Endodermal cell (in vitro differentiated cells): ENCODE measurements at regions not wholly inside any gene's neighbourhood (a gene's known extent, or its start where the extent isn't known, plus 50 kb on each side); places are given as distances from the start of the nearest gene placed in this dataset.

Experiments used
- DNase-seq: peaks from one replicate; pipeline ENCODE4 v3.0.0-alpha.2; 2017
- H3K27ac ChIP-seq: 2 replicates; pipeline ENCODE4 v1.5.1; 2013; ENCODE audit warnings: mild to moderate bottlenecking, low read depth, low read length, moderate library complexity
- H3K27me3 ChIP-seq: 2 replicates; pipeline ENCODE4 v1.6.1; 2013; ENCODE audit warnings: mild to moderate bottlenecking, low read length, moderate library complexity; ENCODE audit not compliant: insufficient read depth, control insufficient read depth, poor library complexity, severe bottlenecking
- H3K36me3 ChIP-seq: 2 replicates; pipeline ENCODE4 v1.7.0; 2013; ENCODE audit warnings: mild to moderate bottlenecking, low read length, moderate library complexity; ENCODE audit not compliant: control insufficient read depth, insufficient read depth
- H3K4me1 ChIP-seq: one replicate; pipeline ENCODE4 v1.7.0; 2013; ENCODE audit warnings: low read length; ENCODE audit not compliant: control insufficient read depth, insufficient read depth
- H3K4me3 ChIP-seq: 2 replicates; pipeline ENCODE4 v1.5.1; 2013; ENCODE audit warnings: mild to moderate bottlenecking, low read length, moderate library complexity
- H3K9ac ChIP-seq: 2 replicates; pipeline ENCODE4 v1.6.1; 2013; ENCODE audit warnings: mild to moderate bottlenecking, low read length, moderate library complexity; ENCODE audit not compliant: poor library complexity, severe bottlenecking; ENCODE audit errors: extremely low read depth
- H3K9me3 ChIP-seq: 2 replicates; pipeline ENCODE4 v1.6.1; 2013; ENCODE audit warnings: mild to moderate bottlenecking, low read length, moderate library complexity; ENCODE audit not compliant: control insufficient read depth
- H3K27ac Mint-ChIP-seq: 2 replicates; pipeline ENCODE4 v1.8.0; 2020; ENCODE audit warnings: mixed read lengths
- H3K27me3 Mint-ChIP-seq: 2 replicates; pipeline ENCODE4 v1.8.0; 2021; ENCODE audit warnings: mild to moderate bottlenecking, mixed read lengths; ENCODE audit not compliant: insufficient read depth
- H3K36me3 Mint-ChIP-seq: 2 replicates; pipeline ENCODE4 v1.8.0; 2020; ENCODE audit warnings: low read depth, mixed read lengths
- H3K4me1 Mint-ChIP-seq: 2 replicates; pipeline ENCODE4 v1.8.0; 2020; ENCODE audit warnings: mixed read lengths
- H3K4me3 Mint-ChIP-seq: 2 replicates; pipeline ENCODE4 v1.8.0; 2020; ENCODE audit warnings: mild to moderate bottlenecking, moderate library complexity, mixed read lengths
- H3K9me3 Mint-ChIP-seq: 2 replicates; pipeline ENCODE4 v1.8.0; 2020; ENCODE audit warnings: mild to moderate bottlenecking, mixed read lengths
- CTCF ChIP-seq: fragments of 200-600 bp; sonication (generic); conservative IDR thresholded peaks from 2 replicates; pipeline ENCODE4 v1.5.0; 2021; ENCODE audit warnings: antibody characterized with exemption, mild to moderate bottlenecking
- WGBS, 2 experiments: methylation state at CpG; one replicate each; pipeline versions ENCODE4 v1.1.5 to v1.1.7; 2013; ENCODE audit warnings: missing lambda C conversion rate in 2 of 2, mixed read lengths in 1 of 2; ENCODE audit not compliant: insufficient coverage in 1 of 2, insufficient read length in 1 of 2; 5-methylcytosine and 5-hydroxymethylcytosine counted together

GRCh38 chr2:160890667-160891352 is 269.4 kb upstream of the TANK start:
- Mint-ChIP-seq H3K27me3 (no peaks in the 10 kb centered on the region), H3K27ac (no peak overlapping the region), H3K9me3 (peaks cover 2% of the 10 kb centered on the region), H3K4me3 (no peak overlapping the region), H3K36me3 (no peaks in the 10 kb centered on the region), H3K4me1 (no peaks in the 10 kb centered on the region)
- H3K27me3 ChIP-seq: no peaks in the 10 kb centered on the region
- H3K27ac ChIP-seq: no peak overlapping the region
- no peak for DNase-seq
- no peaks in the 10 kb centered on the region for H3K4me1 ChIP-seq
- 93 to 100% methylated on average over 1 to 3 of the region's 3 CpGs for WGBS, 2 experiments
- H3K4me3 ChIP-seq: no peak overlapping the region
- peaks cover 3% of the 10 kb centered on the region for H3K9me3 ChIP-seq
- TF ChIP-seq CTCF: no peak
- no peaks in the 10 kb centered on the region for H3K36me3 ChIP-seq
- no peak overlapping the region for H3K9ac ChIP-seq

GRCh38 chr2:160891353-160891740 is 268.9 kb upstream of the TANK start:
- Histone ChIP-seq H3K4me3 (no peak overlapping the region), H3K9ac (no peak overlapping the region), H3K9me3 (peaks cover 7% of the 10 kb centered on the region), H3K36me3 (no peaks in the 10 kb centered on the region), H3K4me1 (no peaks in the 10 kb centered on the region), H3K27me3 (no peaks in the 10 kb centered on the region), H3K27ac (no peak overlapping the region)
- H3K27me3 Mint-ChIP-seq: no peaks in the 10 kb centered on the region
- no peaks in the 10 kb centered on the region for H3K36me3 Mint-ChIP-seq
- no peak for TF ChIP-seq CTCF
- 93 to 96% methylated on average over 3 to 6 of the region's 6 CpGs for WGBS, 2 experiments
- H3K9me3 Mint-ChIP-seq: peaks cover 7% of the 10 kb centered on the region
- H3K4me3 Mint-ChIP-seq: no peak overlapping the region
- DNase-seq: no peak
- H3K27ac Mint-ChIP-seq: no peak overlapping the region
- H3K4me1 Mint-ChIP-seq: no peaks in the 10 kb centered on the region

- H3K27ac ChIP-seq: no peak overlapping the region
- no peaks in the 10 kb centered on the region for H3K36me3 Mint-ChIP-seq
- no peak overlapping the region for H3K9ac ChIP-seq
- no peak for TF ChIP-seq CTCF
- peaks cover 7% of the 10 kb centered on the region for H3K9me3 ChIP-seq
- no peaks in the 10 kb centered on the region for H3K4me1 Mint-ChIP-seq
- H3K36me3 ChIP-seq: no peaks in the 10 kb centered on the region
- H3K4me3 ChIP-seq: no peak overlapping the region
- H3K27ac Mint-ChIP-seq: no peak overlapping the region
- H3K9me3 Mint-ChIP-seq: peaks cover 7% of the 10 kb centered on the region
- WGBS, 2 experiments: 94 to 96% methylated on average over 6 to 7 of the region's 7 CpGs
- H3K4me1 ChIP-seq: no peaks in the 10 kb centered on the region
- H3K4me3 Mint-ChIP-seq: no peak overlapping the region
- DNase-seq: no peak
- H3K27me3 Mint-ChIP-seq: no peaks in the 10 kb centered on the region
- no peaks in the 10 kb centered on the region for H3K27me3 ChIP-seq
Observed at GRCh38 chr2:160892204-160892603, 268.0 kb upstream of the TANK start.
